AG09309 (cell line): ENCODE measurements at regions not wholly inside any gene's neighbourhood (a gene's known extent, or its start where the extent isn't known, plus 50 kb on each side); places are given as distances from the start of the nearest gene placed in this dataset.
"Not testable (repeated sequence)": the region's sequence is repeated elsewhere in the genome, so short reads cannot be mapped to it uniquely, and the experiment has no call there.

Source experiments
- DNase-seq: peaks from one replicate; pipeline ENCODE4 v3.0.0-alpha.2; 2010; ENCODE audit warnings: low read depth
- H3K4me3 ChIP-seq: 2 replicates; pipeline ENCODE4 v1.5.1; 2011; ENCODE audit warnings: mild to moderate bottlenecking, low read depth, low read length, moderate library complexity; ENCODE audit not compliant: control insufficient read depth
- CTCF ChIP-seq: IDR thresholded peaks from 2 replicates; pipeline ENCODE4 v1.5.1; 2011; ENCODE audit warnings: mild to moderate bottlenecking, low read depth, low read length, inconsistent platforms; ENCODE audit not compliant: insufficient read depth, control insufficient read depth; ENCODE audit errors: missing control alignments

- DNase-seq: no peak
- TF ChIP-seq CTCF: no peak
- no peak overlapping the region for H3K4me3 ChIP-seq
Observed at GRCh38 chr1:178587096-178587495, 74.2 kb downstream of the TEX35 start.

- no peak for TF ChIP-seq CTCF
- no peak overlapping the region for H3K4me3 ChIP-seq
- DNase-seq: no peak
Observed at GRCh38 chr1:178587975-178588374, 75.1 kb downstream of the TEX35 start.

- H3K4me3 ChIP-seq, DNase-seq: not testable (repeated sequence)
Observed at GRCh38 chr1:178589042-178589441, 76.1 kb downstream of the TEX35 start.

- not testable (repeated sequence) for H3K4me3 ChIP-seq, DNase-seq
Observed at GRCh38 chr1:178591811-178592210, 78.9 kb downstream of the TEX35 start.

- TF ChIP-seq CTCF: no peak
- no peak overlapping the region for H3K4me3 ChIP-seq
- no peak for DNase-seq
Observed at GRCh38 chr1:178593515-178593914, 80.6 kb downstream of the TEX35 start.

- TF ChIP-seq CTCF: no peak
- DNase-seq: no peak
- H3K4me3 ChIP-seq: no peak overlapping the region
Observed at GRCh38 chr1:178594133-178594532, 81.2 kb downstream of the TEX35 start.

- TF ChIP-seq CTCF: no peak
- no peak for DNase-seq
- H3K4me3 ChIP-seq: no peak overlapping the region
Observed at GRCh38 chr1:178595491-178595890, 82.6 kb downstream of the TEX35 start.

- no peak for DNase-seq
- TF ChIP-seq CTCF: no peak
- no peak overlapping the region for H3K4me3 ChIP-seq
Observed at GRCh38 chr1:178599087-178599486, 86.2 kb downstream of the TEX35 start.
